ENCODE measurements at regions not wholly inside any gene's neighbourhood (a gene's known extent, or its start where the extent isn't known, plus 50 kb on each side); places are given as distances from the start of the nearest gene placed in this dataset.
"Not testable (repeated sequence)": the region's sequence is repeated elsewhere in the genome, so short reads cannot be mapped to it uniquely, and the experiment has no call there.

DNA sequence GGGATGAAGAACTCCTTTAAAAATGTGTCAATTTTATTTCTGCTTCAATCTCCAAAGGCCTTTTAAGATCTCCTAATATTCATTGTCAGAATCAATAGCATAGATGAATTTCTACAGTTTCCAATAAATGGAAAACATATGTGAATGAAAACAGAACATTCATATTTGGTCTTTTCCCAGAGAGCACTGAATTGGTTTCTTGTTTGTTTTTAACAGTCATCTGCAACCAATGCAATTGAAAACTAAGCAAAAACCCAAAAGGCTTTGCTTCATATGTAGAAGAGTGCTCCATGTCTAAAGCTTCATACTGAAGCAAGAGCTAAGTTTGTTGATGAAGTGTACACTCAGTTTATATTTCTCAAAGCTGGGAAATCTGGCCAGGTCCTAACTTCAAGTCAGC lies 426.5 kb upstream of the CDIN1 start:
- Histone ChIP-seq H3K27me3 (no peaks in the 10 kb centered on the region), H3K9me3 (peaks cover 0 to 12% (median 0%) of the 10 kb centered on the region in 3 donors), H3K4me1 (no peaks in the 10 kb centered on the region), H3K4me3 (no peak overlapping the region), H3K27ac (no peak overlapping the region), H3K36me3 (no peaks in the 10 kb centered on the region)
- no peak for ATAC-seq
- TF ChIP-seq EP300 (IDR thresholded peaks at IDR 0.05) (no peak), POLR2AphosphoS5 (IDR thresholded peaks at IDR 0.05) (no peak)

- peak; percentile 84 for ATAC-seq
- Histone ChIP-seq H3K27me3 (no peaks in the 10 kb centered on the region), H3K4me3 (no peak overlapping the region), H3K9me3 (no peaks in the 10 kb centered on the region), H3K36me3 (no peaks in the 10 kb centered on the region), H3K27ac (no peak overlapping the region), H3K4me1 (no peaks in the 10 kb centered on the region)
- TF ChIP-seq, protein P1, sequence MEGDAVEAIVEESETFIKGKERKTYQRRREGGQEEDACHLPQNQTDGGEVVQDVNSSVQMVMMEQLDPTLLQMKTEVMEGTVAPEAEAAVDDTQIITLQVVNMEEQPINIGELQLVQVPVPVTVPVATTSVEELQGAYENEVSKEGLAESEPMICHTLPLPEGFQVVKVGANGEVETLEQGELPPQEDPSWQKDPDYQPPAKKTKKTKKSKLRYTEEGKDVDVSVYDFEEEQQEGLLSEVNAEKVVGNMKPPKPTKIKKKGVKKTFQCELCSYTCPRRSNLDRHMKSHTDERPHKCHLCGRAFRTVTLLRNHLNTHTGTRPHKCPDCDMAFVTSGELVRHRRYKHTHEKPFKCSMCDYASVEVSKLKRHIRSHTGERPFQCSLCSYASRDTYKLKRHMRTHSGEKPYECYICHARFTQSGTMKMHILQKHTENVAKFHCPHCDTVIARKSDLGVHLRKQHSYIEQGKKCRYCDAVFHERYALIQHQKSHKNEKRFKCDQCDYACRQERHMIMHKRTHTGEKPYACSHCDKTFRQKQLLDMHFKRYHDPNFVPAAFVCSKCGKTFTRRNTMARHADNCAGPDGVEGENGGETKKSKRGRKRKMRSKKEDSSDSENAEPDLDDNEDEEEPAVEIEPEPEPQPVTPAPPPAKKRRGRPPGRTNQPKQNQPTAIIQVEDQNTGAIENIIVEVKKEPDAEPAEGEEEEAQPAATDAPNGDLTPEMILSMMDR (IDR thresholded peaks at IDR 0.05): no peak
- TF ChIP-seq POLR2A (IDR thresholded peaks at IDR 0.05) (no peak), EP300 (IDR thresholded peaks at IDR 0.05) (no peak), POLR2AphosphoS5 (IDR thresholded peaks at IDR 0.05) (no peak)
- WGBS, 2 donors (ENCODE audit: low coverage in 1 of 2): 17 to 80% methylated on average over 1 of the region's 1 CpG
Observed at GRCh38 chr15:36156879-36157427, 422.5 kb upstream of the CDIN1 start.

DNA sequence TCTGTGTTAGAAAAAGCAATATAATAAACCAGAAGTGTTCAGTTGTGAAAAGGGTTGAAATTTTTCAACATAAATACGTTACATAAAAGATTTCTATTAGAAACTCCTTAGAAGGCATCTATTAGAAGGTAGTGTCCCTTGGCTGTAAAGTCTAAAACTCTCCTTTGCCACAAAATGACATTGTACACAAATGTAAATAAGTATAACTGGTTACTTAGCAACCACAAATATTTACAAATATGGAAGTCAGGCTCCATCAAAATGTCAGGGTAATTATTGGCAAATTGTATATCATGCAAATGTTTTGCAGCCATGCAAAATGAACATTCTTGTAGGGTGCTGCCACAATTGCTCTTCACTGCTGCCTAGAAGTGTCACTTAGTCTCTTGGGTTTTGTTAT lies 419.1 kb upstream of the CDIN1 start:
- WGBS, 2 donors (ENCODE audit: low coverage in 1 of 2): 71 to 95% methylated on average over 1 of the region's 1 CpG
- ATAC-seq: no peak
- no peak overlapping the region for H3K4me3 ChIP-seq
- no peaks in the 10 kb centered on the region for H3K27me3 ChIP-seq
- H3K9me3 ChIP-seq: no peaks in the 10 kb centered on the region
- H3K36me3 ChIP-seq: no peaks in the 10 kb centered on the region
- no peak for TF ChIP-seq POLR2A (IDR thresholded peaks at IDR 0.05)
- TF ChIP-seq POLR2AphosphoS5 (IDR thresholded peaks at IDR 0.05): no peak
- TF ChIP-seq, protein P1 (IDR thresholded peaks at IDR 0.05): no peak
- no peak for TF ChIP-seq EP300 (IDR thresholded peaks at IDR 0.05)
- H3K4me1 ChIP-seq: no peaks in the 10 kb centered on the region
- H3K27ac ChIP-seq: no peak overlapping the region

GRCh38 chr15:36161108-36161507 lies 418.3 kb upstream of the CDIN1 start:
- ATAC-seq: no peak
- TF ChIP-seq, protein P1 (IDR thresholded peaks at IDR 0.05): no peak
- TF ChIP-seq EP300 (IDR thresholded peaks at IDR 0.05): no peak
- TF ChIP-seq POLR2AphosphoS5 (IDR thresholded peaks at IDR 0.05): no peak
- TF ChIP-seq POLR2A (IDR thresholded peaks at IDR 0.05): no peak
- no peaks in the 10 kb centered on the region for H3K4me1 ChIP-seq
- H3K27me3 ChIP-seq: no peaks in the 10 kb centered on the region
- H3K27ac ChIP-seq: no peak overlapping the region
- H3K36me3 ChIP-seq: no peaks in the 10 kb centered on the region
- no peak overlapping the region for H3K4me3 ChIP-seq
- no peaks in the 10 kb centered on the region for H3K9me3 ChIP-seq

- no peaks in the 10 kb centered on the region for H3K36me3 ChIP-seq
- peak overlapping the region in 1 of 4 donors; percentile 20 for H3K27ac ChIP-seq
- TF ChIP-seq, protein P1 (IDR thresholded peaks at IDR 0.05): no peak
- no peak for TF ChIP-seq POLR2A (IDR thresholded peaks at IDR 0.05)
- no peak for TF ChIP-seq EP300 (IDR thresholded peaks at IDR 0.05)
- TF ChIP-seq POLR2AphosphoS5 (IDR thresholded peaks at IDR 0.05): peak; percentile 41
- H3K27me3 ChIP-seq: no peaks in the 10 kb centered on the region
- no peak overlapping the region for H3K4me3 ChIP-seq
- peak; percentile 82 for ATAC-seq
- no peaks in the 10 kb centered on the region for H3K4me1 ChIP-seq
- H3K9me3 ChIP-seq: no peaks in the 10 kb centered on the region
- 25 to 56% methylated on average over 1 to 2 of the region's 2 CpGs for WGBS, 2 donors (ENCODE audit: low coverage in 1 of 2)
Observed at GRCh38 chr15:36161771-36162212, 417.6 kb upstream of the CDIN1 start.

DNA sequence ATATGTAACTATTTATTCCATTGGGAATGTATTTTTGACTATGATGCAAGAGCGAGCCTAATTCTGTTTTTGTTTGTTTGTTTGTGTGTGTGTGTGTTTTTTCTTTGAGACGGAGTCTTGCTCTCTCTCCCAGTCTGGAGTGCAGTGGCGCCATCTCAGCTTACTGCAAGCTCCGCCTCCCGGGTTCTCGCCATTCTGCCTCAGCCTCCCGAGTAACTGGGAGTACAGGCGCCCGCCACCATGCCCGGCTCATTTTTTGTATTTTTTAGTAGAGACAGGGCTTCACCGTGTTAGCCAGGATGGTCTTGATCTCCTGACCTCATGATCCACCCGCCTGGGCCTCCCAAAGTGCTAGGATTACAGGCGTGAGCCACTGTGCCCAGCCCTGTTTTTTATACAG lies 415.4 kb upstream of the CDIN1 start:
- H3K4me3 ChIP-seq, ATAC-seq, H3K4me1 ChIP-seq, H3K27me3 ChIP-seq, H3K36me3 ChIP-seq, H3K9me3 ChIP-seq, H3K27ac ChIP-seq: not testable (repeated sequence)
- 93 to 96% methylated on average over 3 to 4 of the region's 13 CpGs for WGBS, 2 donors (ENCODE audit: low coverage in 1 of 2)

Data from gastroesophageal sphincter (tissue), 4 donors.